ENCODE measurements at regions not wholly inside any gene's neighbourhood (a gene's known extent, or its start where the extent isn't known, plus 50 kb on each side); places are given as distances from the start of the nearest gene placed in this dataset.

DNA sequence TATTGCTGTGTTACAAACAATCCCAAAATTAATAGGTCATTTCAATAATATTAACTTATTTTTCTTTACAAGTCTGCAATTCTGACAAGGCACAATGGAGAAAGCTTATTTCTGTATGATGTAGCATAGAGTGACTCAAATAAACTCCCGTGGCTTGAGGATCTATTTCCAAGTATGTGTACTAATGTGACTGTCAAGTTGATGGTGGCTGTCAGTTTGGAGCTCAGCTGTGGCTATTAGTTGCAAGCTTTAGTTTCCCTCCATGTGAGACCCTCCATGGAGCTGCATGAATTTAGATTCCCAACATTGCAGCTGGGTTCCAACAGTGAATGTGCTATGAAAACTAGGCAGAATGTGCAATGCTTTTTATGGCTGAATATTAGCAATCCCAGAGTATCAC, 515.5 kb upstream of the GBE1 start:
- TF ChIP-seq, protein P1, sequence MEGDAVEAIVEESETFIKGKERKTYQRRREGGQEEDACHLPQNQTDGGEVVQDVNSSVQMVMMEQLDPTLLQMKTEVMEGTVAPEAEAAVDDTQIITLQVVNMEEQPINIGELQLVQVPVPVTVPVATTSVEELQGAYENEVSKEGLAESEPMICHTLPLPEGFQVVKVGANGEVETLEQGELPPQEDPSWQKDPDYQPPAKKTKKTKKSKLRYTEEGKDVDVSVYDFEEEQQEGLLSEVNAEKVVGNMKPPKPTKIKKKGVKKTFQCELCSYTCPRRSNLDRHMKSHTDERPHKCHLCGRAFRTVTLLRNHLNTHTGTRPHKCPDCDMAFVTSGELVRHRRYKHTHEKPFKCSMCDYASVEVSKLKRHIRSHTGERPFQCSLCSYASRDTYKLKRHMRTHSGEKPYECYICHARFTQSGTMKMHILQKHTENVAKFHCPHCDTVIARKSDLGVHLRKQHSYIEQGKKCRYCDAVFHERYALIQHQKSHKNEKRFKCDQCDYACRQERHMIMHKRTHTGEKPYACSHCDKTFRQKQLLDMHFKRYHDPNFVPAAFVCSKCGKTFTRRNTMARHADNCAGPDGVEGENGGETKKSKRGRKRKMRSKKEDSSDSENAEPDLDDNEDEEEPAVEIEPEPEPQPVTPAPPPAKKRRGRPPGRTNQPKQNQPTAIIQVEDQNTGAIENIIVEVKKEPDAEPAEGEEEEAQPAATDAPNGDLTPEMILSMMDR (IDR thresholded peaks at IDR 0.05; ENCODE audit: insufficient read depth, low read length), result no peak
- TF ChIP-seq, protein P2, sequence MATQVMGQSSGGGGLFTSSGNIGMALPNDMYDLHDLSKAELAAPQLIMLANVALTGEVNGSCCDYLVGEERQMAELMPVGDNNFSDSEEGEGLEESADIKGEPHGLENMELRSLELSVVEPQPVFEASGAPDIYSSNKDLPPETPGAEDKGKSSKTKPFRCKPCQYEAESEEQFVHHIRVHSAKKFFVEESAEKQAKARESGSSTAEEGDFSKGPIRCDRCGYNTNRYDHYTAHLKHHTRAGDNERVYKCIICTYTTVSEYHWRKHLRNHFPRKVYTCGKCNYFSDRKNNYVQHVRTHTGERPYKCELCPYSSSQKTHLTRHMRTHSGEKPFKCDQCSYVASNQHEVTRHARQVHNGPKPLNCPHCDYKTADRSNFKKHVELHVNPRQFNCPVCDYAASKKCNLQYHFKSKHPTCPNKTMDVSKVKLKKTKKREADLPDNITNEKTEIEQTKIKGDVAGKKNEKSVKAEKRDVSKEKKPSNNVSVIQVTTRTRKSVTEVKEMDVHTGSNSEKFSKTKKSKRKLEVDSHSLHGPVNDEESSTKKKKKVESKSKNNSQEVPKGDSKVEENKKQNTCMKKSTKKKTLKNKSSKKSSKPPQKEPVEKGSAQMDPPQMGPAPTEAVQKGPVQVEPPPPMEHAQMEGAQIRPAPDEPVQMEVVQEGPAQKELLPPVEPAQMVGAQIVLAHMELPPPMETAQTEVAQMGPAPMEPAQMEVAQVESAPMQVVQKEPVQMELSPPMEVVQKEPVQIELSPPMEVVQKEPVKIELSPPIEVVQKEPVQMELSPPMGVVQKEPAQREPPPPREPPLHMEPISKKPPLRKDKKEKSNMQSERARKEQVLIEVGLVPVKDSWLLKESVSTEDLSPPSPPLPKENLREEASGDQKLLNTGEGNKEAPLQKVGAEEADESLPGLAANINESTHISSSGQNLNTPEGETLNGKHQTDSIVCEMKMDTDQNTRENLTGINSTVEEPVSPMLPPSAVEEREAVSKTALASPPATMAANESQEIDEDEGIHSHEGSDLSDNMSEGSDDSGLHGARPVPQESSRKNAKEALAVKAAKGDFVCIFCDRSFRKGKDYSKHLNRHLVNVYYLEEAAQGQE (IDR thresholded peaks at IDR 0.05; ENCODE audit: insufficient replicate concordance, low read depth), result no peak
- no peak for TF ChIP-seq GABPA (IDR thresholded peaks at IDR 0.05; ENCODE audit: low read depth)
- TF ChIP-seq POLR2AphosphoS5 (IDR thresholded peaks at IDR 0.05; ENCODE audit: low read depth), result no peak

Measured in HL-60 (cell line).